HepG2 (cell line): ENCODE measurements at regions not wholly inside any gene's neighbourhood (a gene's known extent, or its start where the extent isn't known, plus 50 kb on each side); places are given as distances from the start of the nearest gene placed in this dataset.

Source experiments
- FIP1L1 ChIP-seq: fragments of 200-400 bp; formaldehyde crosslinking; IDR thresholded peaks from 2 replicates; pipeline ENCODE4 v1.6.1; 2018; ENCODE audit warnings: low read depth, mild to moderate bottlenecking, low read length, moderate library complexity, borderline replicate concordance; ENCODE audit not compliant: insufficient read depth
- POLR2AphosphoS5 ChIP-seq: IDR thresholded peaks from 2 replicates; pipeline ENCODE4 v1.6.1; 2012; ENCODE audit warnings: low read depth, low read length
- ZNF160 ChIP-seq: sonication (generic); formaldehyde crosslinking; IDR thresholded peaks from 2 replicates; pipeline ENCODE4 v1.8.0; 2022; ENCODE audit warnings: mild to moderate bottlenecking, inconsistent platforms, missing genetic modification reagents

GRCh38 chr12:91454179-91454578, 271.6 kb upstream of the DCN start:
- TF ChIP-seq POLR2AphosphoS5 = no peak
- no peak for TF ChIP-seq FIP1L1
- no peak for TF ChIP-seq ZNF160
